Inferior parietal cortex (tissue), 1 donor: ENCODE measurements at regions not wholly inside any gene's neighbourhood (a gene's known extent, or its start where the extent isn't known, plus 50 kb on each side); places are given as distances from the start of the nearest gene placed in this dataset.
"Not testable (repeated sequence)": the region's sequence is repeated elsewhere in the genome, so short reads cannot be mapped to it uniquely, and the experiment has no call there.

Experiments
- DNase-seq: peaks from one replicate; pipeline ENCODE4 v3.0.0-alpha.2; 2016; ENCODE audit errors: extremely low spot score

- no peak for DNase-seq
These were observed 192.5 kb downstream of the TECRL start for GRCh38 chr4:64216741-64217140.

- DNase-seq = no peak
These were observed 203.9 kb downstream of the TECRL start for GRCh38 chr4:64205376-64205775.

- no peak for DNase-seq
These were observed 209.2 kb downstream of the TECRL start for GRCh38 chr4:64200001-64200555.

- DNase-seq = no peak
These were observed 213.7 kb downstream of the TECRL start for GRCh38 chr4:64195582-64195981.

- no peak for DNase-seq
These were observed 216.4 kb downstream of the TECRL start for GRCh38 chr4:64192731-64193412.

GRCh38 chr4:64174247-64174882, 234.9 kb downstream of the TECRL start:
- no peak for DNase-seq

GRCh38 chr4:64166365-64166764, 242.9 kb downstream of the TECRL start:
- DNase-seq = no peak

GRCh38 chr4:64158648-64159326, 250.5 kb downstream of the TECRL start:
- DNase-seq = peak; percentile 85

- DNase-seq = no peak
These were observed 251.9 kb downstream of the TECRL start for GRCh38 chr4:64157397-64157796.

- no peak for DNase-seq
These were observed 253.0 kb downstream of the TECRL start for GRCh38 chr4:64156253-64156652.

- DNase-seq = no peak
These were observed 263.2 kb downstream of the TECRL start for GRCh38 chr4:64146030-64146429.

GRCh38 chr4:64144994-64145393, 264.3 kb downstream of the TECRL start:
- DNase-seq = no peak

- DNase-seq = no peak
These were observed 278.3 kb downstream of the TECRL start for GRCh38 chr4:64130907-64131306.

- DNase-seq = no peak
These were observed 283.9 kb downstream of the TECRL start for GRCh38 chr4:64125354-64125753.

GRCh38 chr4:64121803-64122202, 287.4 kb downstream of the TECRL start:
- DNase-seq = no peak

GRCh38 chr4:64105903-64106302, 303.3 kb downstream of the TECRL start:
- no peak for DNase-seq

GRCh38 chr4:64095398-64095797, 313.9 kb downstream of the TECRL start:
- no peak for DNase-seq

GRCh38 chr4:64079316-64079715, 329.9 kb downstream of the TECRL start:
- no peak for DNase-seq

- no peak for DNase-seq
These were observed 341.2 kb downstream of the TECRL start for GRCh38 chr4:64068096-64068495.

GRCh38 chr4:64062991-64063390, 346.3 kb downstream of the TECRL start:
- DNase-seq = no peak

GRCh38 chr4:64037033-64037432, 372.2 kb downstream of the TECRL start:
- not testable (repeated sequence) for DNase-seq

- DNase-seq = no peak
These were observed 386.7 kb downstream of the TECRL start for GRCh38 chr4:64022560-64022959.

GRCh38 chr4:64016893-64017292, 392.4 kb downstream of the TECRL start:
- DNase-seq = no peak
